OCI-LY1 (cell line): ENCODE measurements at regions not wholly inside any gene's neighbourhood (a gene's known extent, or its start where the extent isn't known, plus 50 kb on each side); places are given as distances from the start of the nearest gene placed in this dataset.

Experiments
- H2AFZ ChIP-seq: fragments of 200-600 bp; sonication (generic), shearing (Covaris generic); 2 replicates; pipeline ENCODE4 v1.6.0; 2014; ENCODE audit warnings: antibody characterized with exemption, mild to moderate bottlenecking, low read length
- H3F3A ChIP-seq: fragments of 200-600 bp; sonication (generic), shearing (Covaris generic); 2 replicates; pipeline ENCODE4 v1.6.0; 2014; ENCODE audit warnings: mild to moderate bottlenecking, antibody characterized with exemption, low read length, moderate library complexity; ENCODE audit not compliant: insufficient read depth
- H3K27ac ChIP-seq: fragments of 200-600 bp; sonication (generic); 2 replicates; pipeline ENCODE4 v1.5.1; 2014; ENCODE audit warnings: low read length, mixed run types, mild to moderate bottlenecking, low read depth; ENCODE audit not compliant: poor library complexity, severe bottlenecking
- H3K27me3 ChIP-seq: fragments of 200-600 bp; sonication (generic); 2 replicates; pipeline ENCODE4 v1.6.0; 2014; ENCODE audit warnings: antibody characterized with exemption, mild to moderate bottlenecking, low read length, moderate library complexity; ENCODE audit not compliant: insufficient read depth
- H3K36me3 ChIP-seq: fragments of 200-600 bp; sonication (generic); 2 replicates; pipeline ENCODE4 v1.6.1; 2014; ENCODE audit warnings: mild to moderate bottlenecking, antibody characterized with exemption, low read length, moderate library complexity, mixed read lengths; ENCODE audit not compliant: insufficient read depth
- H3K4me1 ChIP-seq: fragments of 200-600 bp; sonication (generic); 2 replicates; pipeline ENCODE4 v1.5.1; 2014; ENCODE audit warnings: mild to moderate bottlenecking, low read length, moderate library complexity; ENCODE audit not compliant: insufficient read depth, severe bottlenecking
- H3K4me2 ChIP-seq: fragments of 200-600 bp; sonication (generic), shearing (Covaris generic); 2 replicates; pipeline ENCODE4 v1.6.1; 2014; ENCODE audit warnings: low read length
- H3K4me3 ChIP-seq: fragments of 200-600 bp; sonication (generic); 2 replicates; pipeline ENCODE4 v1.5.1; 2014; ENCODE audit warnings: low read length, low read depth, mild to moderate bottlenecking, mixed read lengths; ENCODE audit not compliant: poor library complexity, severe bottlenecking
- H3K79me2 ChIP-seq: fragments of 200-600 bp; shearing (Covaris generic); 2 replicates; pipeline ENCODE4 v1.6.1; 2016; ENCODE audit warnings: mixed run types, low read length, mixed read lengths; ENCODE audit not compliant: insufficient read depth
- H3K9ac ChIP-seq: fragments of 200-600 bp; sonication (generic), shearing (Covaris generic); 2 replicates; pipeline ENCODE4 v1.6.1; 2014; ENCODE audit warnings: mild to moderate bottlenecking, low read length, mixed read lengths
- H3K9me2 ChIP-seq: fragments of 200-600 bp; sonication (generic), shearing (Covaris generic); 2 replicates; pipeline ENCODE4 v1.6.1; 2014; ENCODE audit warnings: low read depth, mild to moderate bottlenecking, low read length, mixed read lengths
- H3K9me3 ChIP-seq: fragments of 200-600 bp; shearing (Covaris generic); 2 replicates; pipeline ENCODE4 v1.6.1; 2014; ENCODE audit warnings: low read length, mixed read lengths
- H4K20me1 ChIP-seq: fragments of 200-600 bp; sonication (generic), shearing (Covaris generic); 2 replicates; pipeline ENCODE4 v1.6.0; 2016; ENCODE audit warnings: mild to moderate bottlenecking, low read length; ENCODE audit not compliant: insufficient read depth
- EZH2 ChIP-seq: fragments of 200-600 bp; sonication (generic), shearing (Covaris generic); IDR thresholded peaks from 2 replicates; pipeline ENCODE4 v1.8.0; 2017; ENCODE audit warnings: borderline replicate concordance, mixed run types, mild to moderate bottlenecking, antibody characterized with exemption, low read length, moderate library complexity, mixed read lengths
- TF ChIP-seq, protein P1 (sequence below): fragments of 200-600 bp; sonication (generic), shearing (Covaris generic); IDR thresholded peaks from 2 replicates; pipeline ENCODE4 v1.5.1; 2017; ENCODE audit warnings: mild to moderate bottlenecking, antibody characterized with exemption, low read length, moderate library complexity, mixed read lengths

GRCh38 chr1:218679988-218680748, 335.0 kb downstream of the TGFB2 start:
- Histone ChIP-seq H3K79me2 (no peaks in the 10 kb centered on the region), H3K36me3 (no peaks in the 10 kb centered on the region), H3K9me3 (no peaks in the 10 kb centered on the region), H3K4me1 (no peaks in the 10 kb centered on the region), H4K20me1 (no peaks in the 10 kb centered on the region), H2AFZ (no peak overlapping the region), H3K9me2 (no peaks in the 10 kb centered on the region), H3K4me2 (no peak overlapping the region), H3F3A (no peaks in the 10 kb centered on the region), H3K27ac (no peak overlapping the region), H3K4me3 (no peak overlapping the region), H3K27me3 (no peaks in the 10 kb centered on the region), H3K9ac (no peak overlapping the region)
- TF ChIP-seq, protein P1, sequence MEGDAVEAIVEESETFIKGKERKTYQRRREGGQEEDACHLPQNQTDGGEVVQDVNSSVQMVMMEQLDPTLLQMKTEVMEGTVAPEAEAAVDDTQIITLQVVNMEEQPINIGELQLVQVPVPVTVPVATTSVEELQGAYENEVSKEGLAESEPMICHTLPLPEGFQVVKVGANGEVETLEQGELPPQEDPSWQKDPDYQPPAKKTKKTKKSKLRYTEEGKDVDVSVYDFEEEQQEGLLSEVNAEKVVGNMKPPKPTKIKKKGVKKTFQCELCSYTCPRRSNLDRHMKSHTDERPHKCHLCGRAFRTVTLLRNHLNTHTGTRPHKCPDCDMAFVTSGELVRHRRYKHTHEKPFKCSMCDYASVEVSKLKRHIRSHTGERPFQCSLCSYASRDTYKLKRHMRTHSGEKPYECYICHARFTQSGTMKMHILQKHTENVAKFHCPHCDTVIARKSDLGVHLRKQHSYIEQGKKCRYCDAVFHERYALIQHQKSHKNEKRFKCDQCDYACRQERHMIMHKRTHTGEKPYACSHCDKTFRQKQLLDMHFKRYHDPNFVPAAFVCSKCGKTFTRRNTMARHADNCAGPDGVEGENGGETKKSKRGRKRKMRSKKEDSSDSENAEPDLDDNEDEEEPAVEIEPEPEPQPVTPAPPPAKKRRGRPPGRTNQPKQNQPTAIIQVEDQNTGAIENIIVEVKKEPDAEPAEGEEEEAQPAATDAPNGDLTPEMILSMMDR: no peak
- TF ChIP-seq EZH2: no peak

DNA sequence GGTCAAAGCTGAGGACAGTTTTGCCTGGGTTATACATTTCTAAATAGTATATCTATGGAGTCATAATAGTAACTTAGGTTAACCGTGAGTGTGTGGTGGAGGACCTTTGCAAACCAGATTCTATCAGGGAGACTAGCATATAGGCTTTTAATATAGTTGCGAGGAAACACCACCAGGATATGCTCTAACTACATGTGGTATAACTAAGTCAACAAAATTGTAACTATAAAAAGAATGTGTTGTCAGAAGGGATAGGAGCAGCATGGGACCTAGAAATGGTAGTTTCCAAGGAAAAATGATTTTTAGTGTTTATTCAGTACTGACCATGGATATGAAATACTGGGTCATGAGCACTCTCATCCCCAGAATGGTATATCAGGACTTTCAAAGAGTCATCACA, 338.1 kb downstream of the TGFB2 start:
- Histone ChIP-seq H3K9me2 (no peaks in the 10 kb centered on the region), H3K9me3 (no peaks in the 10 kb centered on the region), H3K27ac (no peak overlapping the region), H3K36me3 (no peaks in the 10 kb centered on the region), H3K79me2 (no peaks in the 10 kb centered on the region), H3K4me2 (no peak overlapping the region), H3F3A (no peaks in the 10 kb centered on the region), H3K4me3 (no peak overlapping the region), H3K4me1 (no peaks in the 10 kb centered on the region), H4K20me1 (no peaks in the 10 kb centered on the region), H3K9ac (no peak overlapping the region), H2AFZ (no peak overlapping the region), H3K27me3 (no peaks in the 10 kb centered on the region)
- TF ChIP-seq, protein P1: no peak
- no peak for TF ChIP-seq EZH2

DNA sequence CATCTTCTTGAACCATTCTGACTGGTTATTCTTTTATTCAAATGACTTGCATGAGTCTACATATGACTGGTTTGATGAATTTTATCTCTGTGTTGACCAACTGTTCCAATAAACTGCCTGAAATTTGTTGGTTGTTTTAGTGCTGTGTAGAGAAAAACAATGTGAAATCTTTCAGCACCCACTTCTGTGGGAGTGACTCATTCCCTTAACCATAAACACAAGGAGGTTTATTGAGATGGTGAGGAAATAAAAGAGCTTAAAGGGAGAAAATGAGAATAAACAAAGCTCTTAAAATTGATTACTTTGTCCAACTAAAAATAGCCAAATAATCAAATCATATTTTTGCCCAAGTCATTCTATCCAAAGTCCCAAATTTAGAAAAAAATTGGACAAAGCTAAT, 341.1 kb downstream of the TGFB2 start:
- TF ChIP-seq EZH2: no peak
- TF ChIP-seq, protein P1: no peak
- H3K9me2 ChIP-seq: no peaks in the 10 kb centered on the region
- no peaks in the 10 kb centered on the region for H3F3A ChIP-seq
- no peaks in the 10 kb centered on the region for H3K79me2 ChIP-seq
- no peaks in the 10 kb centered on the region for H4K20me1 ChIP-seq
- H3K9me3 ChIP-seq: no peaks in the 10 kb centered on the region
- no peak overlapping the region for H3K4me2 ChIP-seq
- H3K27me3 ChIP-seq: no peaks in the 10 kb centered on the region
- no peak overlapping the region for H3K9ac ChIP-seq
- H2AFZ ChIP-seq: no peak overlapping the region
- no peaks in the 10 kb centered on the region for H3K36me3 ChIP-seq
- H3K4me3 ChIP-seq: no peak overlapping the region
- H3K4me1 ChIP-seq: no peaks in the 10 kb centered on the region
- H3K27ac ChIP-seq: no peak overlapping the region
